Hepatocyte (in vitro differentiated cells): ENCODE measurements at regions not wholly inside any gene's neighbourhood (a gene's known extent, or its start where the extent isn't known, plus 50 kb on each side); places are given as distances from the start of the nearest gene placed in this dataset.

Experiments
- EZH2 ChIP-seq: fragments of 200-600 bp; sonication (generic); IDR thresholded peaks from 2 replicates; pipeline ENCODE4 v1.6.1; 2016; ENCODE audit warnings: antibody characterized with exemption, mild to moderate bottlenecking, borderline replicate concordance
- EZH2phosphoT487 ChIP-seq: fragments of 200-600 bp; sonication (generic); IDR thresholded peaks from one replicate; pipeline ENCODE4 v1.6.1; 2018; ENCODE audit warnings: antibody characterized with exemption, mild to moderate bottlenecking, low read depth, moderate library complexity; ENCODE audit not compliant: unreplicated experiment, severe bottlenecking
- TF ChIP-seq, protein P1 (sequence below): fragments of 200-600 bp; sonication (generic); IDR thresholded peaks from 2 replicates; pipeline ENCODE4 v1.5.1; 2016; ENCODE audit warnings: antibody characterized with exemption, mild to moderate bottlenecking; ENCODE audit not compliant: poor library complexity

DNA sequence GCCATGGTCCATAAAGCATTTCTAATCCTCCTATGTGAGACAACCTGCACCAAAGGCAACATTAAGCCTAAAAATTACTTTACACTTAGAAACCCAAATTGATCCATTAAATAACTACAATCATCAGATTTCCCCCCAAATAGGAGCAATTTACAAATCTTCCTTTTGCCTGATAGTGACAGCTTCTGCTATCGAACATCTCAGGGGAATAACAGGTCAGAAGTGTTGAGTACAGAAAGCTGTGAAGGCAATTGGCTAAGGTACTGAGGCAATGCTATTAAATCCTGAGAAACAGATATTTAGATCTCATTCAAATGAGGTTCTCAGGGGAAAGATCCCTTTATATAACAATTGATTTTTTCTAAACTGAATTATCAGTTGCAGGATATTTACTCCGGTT, 141.1 kb downstream of the PIK3R1 start:
- TF ChIP-seq, protein P1, sequence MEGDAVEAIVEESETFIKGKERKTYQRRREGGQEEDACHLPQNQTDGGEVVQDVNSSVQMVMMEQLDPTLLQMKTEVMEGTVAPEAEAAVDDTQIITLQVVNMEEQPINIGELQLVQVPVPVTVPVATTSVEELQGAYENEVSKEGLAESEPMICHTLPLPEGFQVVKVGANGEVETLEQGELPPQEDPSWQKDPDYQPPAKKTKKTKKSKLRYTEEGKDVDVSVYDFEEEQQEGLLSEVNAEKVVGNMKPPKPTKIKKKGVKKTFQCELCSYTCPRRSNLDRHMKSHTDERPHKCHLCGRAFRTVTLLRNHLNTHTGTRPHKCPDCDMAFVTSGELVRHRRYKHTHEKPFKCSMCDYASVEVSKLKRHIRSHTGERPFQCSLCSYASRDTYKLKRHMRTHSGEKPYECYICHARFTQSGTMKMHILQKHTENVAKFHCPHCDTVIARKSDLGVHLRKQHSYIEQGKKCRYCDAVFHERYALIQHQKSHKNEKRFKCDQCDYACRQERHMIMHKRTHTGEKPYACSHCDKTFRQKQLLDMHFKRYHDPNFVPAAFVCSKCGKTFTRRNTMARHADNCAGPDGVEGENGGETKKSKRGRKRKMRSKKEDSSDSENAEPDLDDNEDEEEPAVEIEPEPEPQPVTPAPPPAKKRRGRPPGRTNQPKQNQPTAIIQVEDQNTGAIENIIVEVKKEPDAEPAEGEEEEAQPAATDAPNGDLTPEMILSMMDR = no peak
- TF ChIP-seq EZH2 (no peak), EZH2phosphoT487 (no peak)
